Astrocyte (in vitro differentiated cells and primary cell): ENCODE measurements at regions not wholly inside any gene's neighbourhood (a gene's known extent, or its start where the extent isn't known, plus 50 kb on each side); places are given as distances from the start of the nearest gene placed in this dataset.

Experiments
- EZH2 ChIP-seq: IDR thresholded peaks from 2 replicates; pipeline ENCODE4 v1.6.1; 2012; ENCODE audit warnings: mild to moderate bottlenecking, low read length, inconsistent platforms; ENCODE audit not compliant: insufficient read depth
- TF ChIP-seq, protein P1 (sequence below): IDR thresholded peaks from 2 replicates; pipeline ENCODE4 v1.5.1; 2011; ENCODE audit warnings: low read depth, mild to moderate bottlenecking, inconsistent platforms, low read length, moderate library complexity; ENCODE audit not compliant: insufficient read depth

DNA sequence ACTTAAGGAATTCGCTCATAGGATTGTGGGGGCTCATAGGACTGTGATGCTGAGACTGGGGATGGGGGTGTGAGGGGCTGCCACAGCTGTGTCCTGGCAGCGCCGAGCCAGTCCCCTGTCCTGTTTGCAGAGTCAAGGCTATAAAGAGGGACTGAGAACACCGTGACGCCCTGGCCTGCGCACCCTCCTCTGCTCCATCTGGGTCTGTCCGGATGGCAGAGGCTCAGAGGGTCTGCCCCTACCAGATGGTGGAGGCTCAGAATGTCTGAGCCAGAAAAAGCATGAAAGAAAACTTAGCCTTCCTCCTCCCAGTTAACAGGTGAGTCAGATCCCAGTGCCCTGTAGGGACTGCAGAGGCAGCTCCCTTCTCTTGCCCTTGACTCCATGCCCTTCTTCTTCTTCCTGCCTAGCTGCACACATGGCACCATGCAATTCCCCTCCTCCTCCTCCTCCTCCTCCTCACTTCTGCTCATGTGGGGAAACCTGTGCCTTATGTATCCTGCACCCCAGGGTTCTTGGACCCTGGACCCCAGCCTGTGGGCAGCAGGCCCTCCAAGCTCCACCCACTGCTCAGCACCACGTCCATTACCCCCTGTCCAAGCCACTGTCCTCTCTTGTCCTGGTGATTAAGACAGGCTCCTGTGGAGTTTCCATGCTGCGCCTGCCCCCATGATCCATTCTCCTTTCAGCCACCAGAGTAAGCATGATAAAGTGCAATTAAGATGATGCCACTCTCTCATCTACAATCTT, 410.0 kb upstream of the SULF2 start:
- TF ChIP-seq, protein P1, sequence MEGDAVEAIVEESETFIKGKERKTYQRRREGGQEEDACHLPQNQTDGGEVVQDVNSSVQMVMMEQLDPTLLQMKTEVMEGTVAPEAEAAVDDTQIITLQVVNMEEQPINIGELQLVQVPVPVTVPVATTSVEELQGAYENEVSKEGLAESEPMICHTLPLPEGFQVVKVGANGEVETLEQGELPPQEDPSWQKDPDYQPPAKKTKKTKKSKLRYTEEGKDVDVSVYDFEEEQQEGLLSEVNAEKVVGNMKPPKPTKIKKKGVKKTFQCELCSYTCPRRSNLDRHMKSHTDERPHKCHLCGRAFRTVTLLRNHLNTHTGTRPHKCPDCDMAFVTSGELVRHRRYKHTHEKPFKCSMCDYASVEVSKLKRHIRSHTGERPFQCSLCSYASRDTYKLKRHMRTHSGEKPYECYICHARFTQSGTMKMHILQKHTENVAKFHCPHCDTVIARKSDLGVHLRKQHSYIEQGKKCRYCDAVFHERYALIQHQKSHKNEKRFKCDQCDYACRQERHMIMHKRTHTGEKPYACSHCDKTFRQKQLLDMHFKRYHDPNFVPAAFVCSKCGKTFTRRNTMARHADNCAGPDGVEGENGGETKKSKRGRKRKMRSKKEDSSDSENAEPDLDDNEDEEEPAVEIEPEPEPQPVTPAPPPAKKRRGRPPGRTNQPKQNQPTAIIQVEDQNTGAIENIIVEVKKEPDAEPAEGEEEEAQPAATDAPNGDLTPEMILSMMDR: no peak
- TF ChIP-seq EZH2: no peak
